H54 (cell line): ENCODE measurements at regions not wholly inside any gene's neighbourhood (a gene's known extent, or its start where the extent isn't known, plus 50 kb on each side); places are given as distances from the start of the nearest gene placed in this dataset.
A peak's percentile ranks its signal among the peaks of the same experiment; 100 is the strongest.

Experiments
- DNase-seq: peaks from one replicate; pipeline ENCODE4 v3.0.0; 2011; ENCODE audit warnings: low spot score, mixed read lengths; ENCODE audit not compliant: insufficient read length
- FAIRE-seq: peaks from 3 replicates; lab custom pipeline; 2011; peaks lifted over from hg19 to GRCh38; lab: Jason Lieb, UNC
- POLR2A ChIP-seq: IDR thresholded peaks from 2 replicates; pipeline ENCODE4 v1.6.1; 2011; ENCODE audit warnings: low read depth, mild to moderate bottlenecking, low read length

DNA sequence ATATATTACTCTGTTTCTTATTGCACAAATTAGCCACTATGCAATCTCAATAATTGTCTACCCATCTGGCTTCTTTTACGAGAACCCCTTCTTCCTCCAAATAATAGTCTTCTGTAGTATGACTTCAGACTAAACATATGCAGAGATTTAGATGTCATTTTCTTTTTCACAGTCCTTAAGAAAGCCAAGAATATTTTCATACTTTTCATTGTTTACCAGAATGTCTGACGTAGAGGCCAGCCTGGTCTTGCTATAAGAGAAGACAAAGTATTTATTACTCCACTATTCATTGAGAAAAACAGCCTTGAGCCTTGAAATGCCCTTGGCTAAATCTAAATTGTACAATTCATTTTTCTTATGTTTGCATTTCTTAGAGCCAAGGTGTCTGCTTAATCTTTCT, 714.9 kb upstream of the CXADR start:
- DNase-seq (no peak), FAIRE-seq (no peak)
- no peak for TF ChIP-seq POLR2A

DNA sequence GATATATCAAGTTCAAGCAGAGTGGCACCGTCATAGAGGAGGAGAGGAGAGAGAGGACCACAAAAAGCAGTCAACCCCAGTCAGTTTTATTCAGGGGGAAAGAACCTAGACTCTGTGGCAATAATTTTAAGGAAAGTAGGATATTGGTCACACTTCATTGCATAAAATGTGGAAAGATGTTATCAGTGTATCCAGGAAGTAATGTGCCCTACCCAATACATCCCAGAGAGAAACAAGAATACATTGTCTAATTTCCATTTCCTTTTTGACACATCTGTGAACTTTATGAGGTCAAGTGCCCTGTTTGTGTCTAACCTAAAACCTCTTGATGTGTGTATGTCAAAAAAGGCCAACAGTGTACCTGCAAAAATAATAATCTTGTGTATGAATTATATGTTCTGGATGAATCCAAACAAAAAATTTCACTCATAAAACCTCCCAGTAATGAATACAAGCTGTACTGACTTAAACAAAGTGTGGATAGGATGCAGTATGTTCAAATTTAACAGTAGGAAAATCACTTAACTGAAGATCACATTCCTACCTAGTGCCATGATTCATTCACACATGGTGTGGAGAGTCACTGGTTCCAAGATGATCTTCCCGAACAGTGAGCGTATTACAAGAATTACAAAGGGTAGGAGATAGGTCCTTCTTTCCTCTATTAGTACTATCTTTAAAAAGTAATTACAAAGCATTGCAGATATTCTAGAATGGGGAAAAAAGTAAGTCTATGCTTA, 712.1 kb upstream of the CXADR start:
- TF ChIP-seq POLR2A = no peak
- DNase-seq (no peak), FAIRE-seq (peak; percentile 20)

DNA sequence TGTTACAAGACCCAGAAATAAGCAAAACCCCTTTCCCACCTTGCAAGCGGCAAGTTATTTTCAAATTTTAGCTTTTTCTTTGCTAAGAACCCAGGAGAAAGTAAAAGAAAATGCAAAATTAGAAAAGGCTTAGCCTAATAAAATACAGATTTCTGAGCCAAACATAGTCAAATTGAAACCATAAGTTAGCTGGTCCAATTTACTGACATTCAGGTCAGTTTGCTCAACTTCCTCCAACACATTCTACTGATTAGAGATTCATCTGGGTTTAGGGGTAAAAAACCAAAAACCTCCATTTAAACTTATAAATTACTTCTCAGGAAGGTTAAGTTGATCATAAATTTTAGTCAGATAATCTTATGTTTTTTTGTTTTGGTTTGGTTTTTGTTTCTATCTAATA, 701.8 kb upstream of the CXADR start:
- TF ChIP-seq POLR2A = no peak
- no peak for FAIRE-seq

DNA sequence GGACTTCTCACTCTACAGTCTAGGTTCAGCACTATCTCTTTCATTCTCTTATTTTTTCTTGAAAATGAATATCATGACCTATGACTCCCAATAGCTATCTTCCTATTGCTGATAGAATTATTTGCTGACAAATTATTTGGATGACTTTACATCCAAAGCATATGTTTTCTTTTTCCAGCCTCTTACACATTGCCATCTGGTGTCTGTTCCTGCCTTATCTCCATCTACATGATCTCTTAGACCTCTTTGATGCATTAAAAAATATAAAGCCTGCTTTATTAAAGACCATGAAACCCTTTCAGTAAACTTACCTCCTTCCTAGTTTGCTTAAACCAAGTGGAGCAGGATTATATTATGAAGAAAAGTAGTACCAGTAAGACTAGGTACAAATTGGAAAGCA, 700.9 kb upstream of the CXADR start:
- no peak for FAIRE-seq
- no peak for DNase-seq
- TF ChIP-seq POLR2A = no peak

More for the DNA sequence above, 701.8 kb upstream of the CXADR start:
- no peak for DNase-seq

DNA sequence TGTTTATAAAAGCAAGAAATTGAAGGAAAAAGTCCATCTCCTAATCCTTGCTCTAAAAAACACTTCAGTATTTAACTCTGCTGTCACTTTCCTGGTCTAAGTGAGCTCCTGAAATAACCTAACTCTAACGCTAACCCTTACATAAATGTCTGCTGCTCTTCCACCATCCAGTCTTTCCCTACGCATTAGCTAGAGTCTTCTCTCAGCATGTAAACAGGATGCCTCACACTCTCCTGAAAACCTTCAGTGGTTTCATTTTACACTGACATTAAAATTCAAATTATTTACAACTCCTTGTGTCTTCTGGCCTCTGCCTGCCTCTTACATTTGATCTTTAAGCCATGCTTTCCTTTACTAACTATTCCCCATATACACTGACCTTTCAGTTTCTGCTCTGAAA, 697.6 kb upstream of the CXADR start:
- TF ChIP-seq POLR2A = no peak
- FAIRE-seq (no peak), DNase-seq (no peak)

DNA sequence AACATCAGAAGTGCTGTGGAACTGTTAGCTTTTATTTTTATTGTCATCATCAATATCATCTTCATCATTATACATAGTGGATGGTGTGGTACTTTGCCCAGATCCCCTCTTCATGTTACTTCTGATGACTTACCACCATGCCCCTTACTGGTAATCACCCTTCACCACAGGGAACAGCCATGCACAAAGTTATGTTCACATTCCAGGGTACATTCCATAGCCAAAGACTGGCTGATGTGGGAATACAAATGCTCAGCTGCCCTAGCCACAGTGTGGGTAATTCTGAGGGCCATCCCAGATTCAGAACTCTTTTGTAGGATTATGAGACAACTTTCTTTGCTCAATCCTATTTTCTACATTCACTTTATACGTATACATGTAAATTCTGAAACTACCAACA, 691.3 kb upstream of the CXADR start:
- TF ChIP-seq POLR2A = no peak
- DNase-seq (no peak), FAIRE-seq (no peak)

DNA sequence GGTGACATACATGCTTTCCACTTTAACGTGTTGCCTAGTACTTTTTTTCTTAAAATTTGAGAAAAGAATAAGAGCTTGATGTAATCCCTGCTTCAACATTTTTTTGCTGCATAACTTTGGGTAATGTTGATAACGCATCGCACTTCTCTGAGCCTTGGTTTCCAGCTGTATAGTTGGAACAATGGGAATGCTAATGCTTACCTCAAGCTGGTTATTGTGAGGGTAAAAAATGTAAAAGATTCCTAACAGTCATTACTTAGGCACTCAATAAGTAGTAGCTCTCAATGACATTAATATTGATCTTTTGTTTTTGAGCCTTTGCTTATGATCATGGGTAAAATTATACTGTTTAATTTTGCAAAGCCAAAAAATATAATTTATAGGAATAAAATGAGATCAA, 683.3 kb upstream of the CXADR start:
- TF ChIP-seq POLR2A = no peak
- FAIRE-seq (no peak), DNase-seq (no peak)

DNA sequence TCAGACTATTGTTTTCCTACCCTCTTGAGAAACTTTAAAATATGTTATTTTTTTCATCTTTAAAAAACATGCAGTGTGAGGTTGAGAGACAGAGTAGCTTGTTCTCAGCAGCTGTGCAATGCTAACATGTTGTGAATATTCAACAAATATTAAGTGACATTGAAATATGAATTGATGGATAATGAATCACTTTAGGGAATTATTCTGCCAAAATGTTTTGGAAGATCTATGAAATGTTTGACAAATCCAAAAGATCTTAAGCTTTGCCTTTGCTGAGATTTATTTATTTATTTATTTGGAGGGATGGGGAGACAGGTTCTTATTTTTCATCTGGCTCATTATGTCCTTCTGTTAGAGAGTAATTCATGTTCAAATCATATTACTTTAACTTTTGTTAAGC, 680.1 kb upstream of the CXADR start:
- no peak for TF ChIP-seq POLR2A
- FAIRE-seq (no peak), DNase-seq (no peak)

DNA sequence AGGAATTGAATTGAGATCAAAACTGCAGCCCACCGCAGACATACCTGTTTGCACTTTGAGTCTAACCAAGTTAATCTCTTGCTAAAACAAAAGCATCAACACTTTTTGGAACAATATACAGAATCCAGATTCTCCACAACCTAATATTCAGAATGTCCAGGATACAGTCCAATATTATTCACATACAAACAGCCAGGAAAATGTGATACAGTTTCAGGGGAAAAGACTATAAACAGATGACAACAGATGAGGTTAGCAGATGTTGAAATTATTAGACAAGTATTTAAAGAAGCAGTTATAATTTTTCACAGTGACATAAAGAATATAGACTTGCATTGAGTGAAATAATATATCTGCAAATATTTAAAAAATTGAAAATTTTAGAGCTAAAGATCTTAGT, 678.1 kb upstream of the CXADR start:
- DNase-seq (no peak), FAIRE-seq (no peak)
- TF ChIP-seq POLR2A = no peak

DNA sequence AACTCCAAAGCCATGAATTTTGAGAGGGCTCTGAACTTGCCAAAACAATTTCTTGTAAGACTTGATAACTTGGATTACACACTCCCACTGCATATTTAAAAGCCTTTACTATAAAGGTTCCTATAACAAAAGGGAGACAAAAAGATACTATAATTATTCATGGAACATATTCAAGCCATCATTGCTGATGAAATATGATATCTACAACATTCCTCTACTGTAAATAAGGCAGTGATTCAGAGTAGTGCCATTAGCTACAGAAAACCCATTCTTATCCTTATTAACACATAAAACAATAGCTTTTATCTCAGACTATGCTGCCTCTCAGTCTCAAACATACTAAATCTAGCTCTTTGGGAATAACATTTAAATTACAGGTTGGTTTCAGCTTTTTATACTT, 675.5 kb upstream of the CXADR start:
- DNase-seq (no peak), FAIRE-seq (no peak)
- no peak for TF ChIP-seq POLR2A

DNA sequence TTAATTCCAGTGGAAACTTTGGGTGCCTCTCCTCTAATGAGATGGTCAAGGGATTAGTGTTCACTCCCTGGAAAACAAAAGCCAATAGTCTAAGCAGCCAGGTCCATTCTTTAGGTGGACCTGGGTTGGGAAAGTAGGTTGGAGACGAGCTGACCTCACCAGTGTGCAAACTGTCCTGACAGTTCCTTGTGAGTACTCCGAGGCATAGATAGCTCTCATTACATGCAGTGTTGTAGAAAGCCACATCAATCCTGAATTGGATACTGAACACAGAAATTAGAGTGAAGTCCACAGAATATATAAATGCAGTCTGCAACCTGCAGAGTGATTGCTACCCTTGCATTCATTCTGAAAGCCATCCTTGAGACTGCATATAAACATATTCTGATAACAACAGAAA, 675.1 kb upstream of the CXADR start:
- no peak for TF ChIP-seq POLR2A
- DNase-seq (no peak), FAIRE-seq (peak; percentile 15)

DNA sequence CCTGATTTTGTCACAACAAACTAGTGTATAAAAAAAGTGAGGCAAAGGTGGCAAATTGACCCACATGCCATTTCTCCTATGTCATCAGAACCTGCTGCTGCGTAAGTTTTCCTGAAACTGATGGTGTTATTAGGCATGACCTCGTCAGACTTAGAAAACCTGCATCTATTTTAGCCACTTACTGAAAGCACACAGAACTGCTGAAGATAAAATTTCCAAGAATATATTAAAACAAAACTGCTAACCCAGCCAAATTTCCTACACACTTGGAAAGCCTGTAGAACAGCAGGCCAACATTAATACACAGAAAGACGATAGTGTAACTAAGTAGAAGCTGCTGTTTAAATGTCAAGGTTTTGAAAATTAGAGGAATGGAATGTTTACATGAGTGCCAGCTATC, 674.5 kb upstream of the CXADR start:
- FAIRE-seq (peak; percentile 15), DNase-seq (no peak)
- no peak for TF ChIP-seq POLR2A

DNA sequence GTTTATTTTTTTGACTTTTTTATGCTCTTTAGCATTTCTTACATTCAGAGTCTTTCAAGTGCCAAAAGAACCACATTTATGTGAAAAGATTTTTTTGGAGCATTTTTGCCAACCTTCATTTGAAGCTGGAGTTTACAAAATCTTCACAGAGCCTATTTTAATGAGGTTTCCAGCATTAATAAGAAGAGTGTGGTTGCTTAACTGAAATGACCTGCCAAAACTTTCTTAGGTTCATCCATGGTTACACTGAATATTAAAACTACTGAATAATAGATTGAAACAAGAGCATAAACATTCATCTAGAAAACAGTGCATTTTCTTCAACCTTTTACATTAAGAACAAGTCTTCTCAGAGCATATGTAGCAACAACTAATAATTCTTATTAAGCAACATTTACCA, 672.3 kb upstream of the CXADR start:
- no peak for TF ChIP-seq POLR2A
- FAIRE-seq (no peak), DNase-seq (no peak)

DNA sequence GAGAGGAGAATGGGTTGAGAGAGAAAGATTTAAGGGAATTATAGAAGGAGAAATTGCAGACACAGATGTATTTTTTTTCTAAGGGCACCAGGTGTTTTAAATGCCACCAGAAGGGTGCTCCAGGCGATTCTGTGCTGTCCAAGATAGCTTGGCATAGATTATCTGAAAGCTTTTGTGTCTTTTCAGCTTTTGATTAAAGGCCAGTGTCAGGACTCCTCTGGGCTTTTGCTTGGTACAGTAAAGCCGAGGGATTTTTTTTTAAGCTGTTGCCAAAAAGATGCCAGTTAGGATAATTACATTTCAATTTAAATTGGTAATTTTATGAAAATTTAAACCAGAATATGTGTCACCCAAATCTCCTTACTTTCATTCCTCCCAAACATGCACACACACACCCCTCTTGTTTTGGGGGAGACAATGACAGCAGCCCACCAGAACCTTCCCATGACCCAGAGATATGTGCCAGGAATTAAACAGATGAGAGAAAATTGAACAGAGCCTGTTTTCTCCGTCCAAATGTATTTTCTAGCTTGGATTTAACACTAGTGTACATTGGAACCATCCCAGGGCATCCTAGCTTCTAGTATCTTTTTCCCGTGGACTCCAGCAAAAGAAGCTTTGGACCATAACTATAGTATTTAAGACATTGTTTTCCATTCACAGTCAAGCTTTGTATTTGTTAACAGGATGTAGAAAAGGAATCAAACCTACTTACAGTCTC, 670.7 kb upstream of the CXADR start:
- DNase-seq = no peak
- no peak for TF ChIP-seq POLR2A
- no peak for FAIRE-seq

DNA sequence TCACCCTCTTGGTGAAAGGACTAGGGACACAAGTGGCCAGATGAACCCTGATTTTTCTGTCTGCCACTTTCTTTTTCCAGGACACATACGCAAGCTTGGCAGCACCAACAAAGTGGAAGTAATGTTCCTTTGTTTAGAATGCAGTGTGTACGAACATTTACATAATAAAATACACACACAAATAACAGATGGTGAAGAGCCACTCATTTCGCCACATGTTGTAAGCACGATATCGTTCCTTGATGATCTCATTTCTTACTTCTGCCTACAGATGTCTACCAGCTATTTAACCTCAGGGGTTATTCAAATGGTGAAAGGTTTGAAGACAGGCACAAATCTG, 670.2 kb upstream of the CXADR start:
- DNase-seq (no peak), FAIRE-seq (no peak)
- TF ChIP-seq POLR2A = no peak
